ENCODE measurements at regions not wholly inside any gene's neighbourhood (a gene's known extent, or its start where the extent isn't known, plus 50 kb on each side); places are given as distances from the start of the nearest gene placed in this dataset.

DNA sequence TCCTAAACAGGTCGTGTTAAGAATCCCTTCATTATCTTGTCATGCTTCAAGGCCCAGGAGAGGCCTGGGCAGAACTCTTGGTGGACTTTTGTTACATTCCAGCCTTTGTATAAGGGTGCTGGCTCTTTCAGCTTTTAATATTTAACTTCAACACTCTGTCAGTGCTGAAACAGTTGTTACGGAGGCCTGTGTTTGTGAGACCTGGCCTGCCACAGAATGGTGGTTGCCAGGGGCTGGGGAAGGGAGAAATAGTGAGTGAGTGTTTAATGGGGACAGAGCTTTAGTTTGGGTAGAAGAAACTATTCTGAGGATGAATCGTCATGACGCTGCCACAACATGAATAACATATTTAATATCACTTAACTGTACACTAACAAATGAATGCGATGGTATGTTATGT lies 1027.6 kb upstream of the PRKX start:
- Histone ChIP-seq H3K27me3 (ENCODE audit: control insufficient read depth in 4 of 4, insufficient read depth in 4 of 4, low read length in 3 of 4) (no peaks in the 10 kb centered on the region), H3K27ac (ENCODE audit: low read depth in 1 of 2, low read length in 2 of 2) (no peak overlapping the region), H3K4me3 (ENCODE audit: low read depth in 1 of 3, low read length in 3 of 3) (no peak overlapping the region), H3K9me3 (ENCODE audit: control insufficient read depth in 4 of 4, low read length in 3 of 4) (no peaks in the 10 kb centered on the region), H3K4me1 (ENCODE audit: control insufficient read depth in 4 of 4, insufficient read depth in 4 of 4, low read length in 3 of 4) (no peaks in the 10 kb centered on the region), H3K36me3 (ENCODE audit: control insufficient read depth in 4 of 4, insufficient read depth in 3 of 4, low read depth in 1 of 4, low read length in 3 of 4) (no peaks in the 10 kb centered on the region), H3K9ac (ENCODE audit: low read depth in 1 of 2, low read length in 2 of 2) (no peak overlapping the region)
- WGBS = 53% methylated on average over 5 of the region's 5 CpGs
- no peak for TF ChIP-seq NR2F2 (IDR thresholded peaks at IDR 0.05)
- no peak for DNase-seq (ENCODE audit: low spot score)

DNA sequence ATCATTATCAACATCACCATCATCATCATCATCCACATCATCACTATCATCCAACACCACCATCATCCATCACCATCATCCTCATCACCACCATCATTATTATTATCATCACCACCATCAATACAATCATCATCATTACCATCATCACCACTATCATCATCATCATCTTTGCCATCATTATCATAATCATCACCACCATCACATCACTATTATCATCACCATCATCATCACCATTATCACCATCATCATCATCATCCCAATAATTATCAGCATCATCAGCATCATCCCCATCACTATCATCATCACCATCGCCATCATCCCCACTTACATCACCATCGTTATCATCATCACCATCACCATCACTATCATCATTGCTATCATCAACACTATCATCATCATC lies 1021.9 kb upstream of the PRKX start:
- 87% methylated on average over 2 of the region's 2 CpGs for WGBS
- Histone ChIP-seq H3K27me3 (ENCODE audit: control insufficient read depth in 4 of 4, insufficient read depth in 4 of 4, low read length in 3 of 4) (no peaks in the 10 kb centered on the region), H3K36me3 (ENCODE audit: control insufficient read depth in 4 of 4, insufficient read depth in 3 of 4, low read depth in 1 of 4, low read length in 3 of 4) (no peaks in the 10 kb centered on the region), H3K9me3 (ENCODE audit: control insufficient read depth in 4 of 4, low read length in 3 of 4) (peaks cover 0 to 2% (median 0%) of the 10 kb centered on the region in 4 donors), H3K4me3 (ENCODE audit: low read depth in 1 of 3, low read length in 3 of 3) (no peak overlapping the region), H3K27ac (ENCODE audit: low read depth in 1 of 2, low read length in 2 of 2) (no peak overlapping the region), H3K9ac (ENCODE audit: low read depth in 1 of 2, low read length in 2 of 2) (no peak overlapping the region), H3K4me1 (ENCODE audit: control insufficient read depth in 4 of 4, insufficient read depth in 4 of 4, low read length in 3 of 4) (no peaks in the 10 kb centered on the region)
- DNase-seq (ENCODE audit: low spot score) = no peak
- TF ChIP-seq JUND (IDR thresholded peaks at IDR 0.05) (no peak), YY1 (IDR thresholded peaks at IDR 0.05) (no peak)

DNA sequence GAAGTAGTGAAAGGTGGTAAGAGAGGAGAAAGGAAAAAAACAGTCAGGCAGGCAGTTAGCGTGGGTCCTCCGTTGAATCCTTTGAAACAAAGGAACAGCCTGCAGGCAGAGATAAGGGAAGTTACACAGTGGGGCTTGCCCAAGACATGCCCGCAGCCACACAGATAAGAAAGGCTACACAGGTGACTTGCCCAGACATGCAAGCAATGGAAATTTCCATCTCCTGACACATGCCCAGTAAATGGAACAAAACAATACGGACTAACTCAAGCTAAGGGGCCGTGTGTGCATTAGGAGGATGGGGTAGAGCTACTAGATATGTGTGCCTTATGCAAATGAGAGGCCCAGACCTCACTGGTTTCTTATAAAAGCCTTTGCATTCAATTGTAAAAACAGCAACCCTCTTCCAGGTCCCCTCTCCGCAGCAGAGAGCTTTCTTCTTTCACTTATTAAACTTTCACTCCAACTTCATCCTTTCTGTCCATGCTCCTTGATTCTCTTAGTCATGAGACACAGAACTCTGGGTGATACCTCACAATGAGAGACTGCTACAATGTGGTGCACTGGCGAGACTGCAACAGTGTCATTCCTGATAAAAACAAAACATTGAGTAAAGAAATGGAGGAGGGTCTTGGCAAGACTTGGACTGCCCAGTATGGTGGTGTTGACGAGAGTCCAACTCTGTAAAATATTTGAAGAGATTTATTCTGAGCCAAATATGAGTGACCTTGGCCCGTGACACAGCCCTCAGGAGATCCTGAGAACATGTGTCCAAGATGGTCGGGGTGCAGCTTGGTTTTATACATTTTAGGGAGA lies 997.4 kb upstream of the PRKX start:
- WGBS = 49% methylated on average over 10 of the region's 10 CpGs
- Histone ChIP-seq H3K27ac (ENCODE audit: low read depth in 1 of 2, low read length in 2 of 2) (no peak overlapping the region), H3K4me3 (ENCODE audit: low read depth in 1 of 3, low read length in 3 of 3) (no peak overlapping the region), H3K9me3 (ENCODE audit: control insufficient read depth in 4 of 4, low read length in 3 of 4) (peaks cover 0 to 2% (median 0%) of the 10 kb centered on the region in 4 donors), H3K27me3 (ENCODE audit: control insufficient read depth in 4 of 4, insufficient read depth in 4 of 4, low read length in 3 of 4) (no peaks in the 10 kb centered on the region), H3K36me3 (ENCODE audit: control insufficient read depth in 4 of 4, insufficient read depth in 3 of 4, low read depth in 1 of 4, low read length in 3 of 4) (no peaks in the 10 kb centered on the region), H3K4me1 (ENCODE audit: control insufficient read depth in 4 of 4, insufficient read depth in 4 of 4, low read length in 3 of 4) (no peaks in the 10 kb centered on the region), H3K9ac (ENCODE audit: low read depth in 1 of 2, low read length in 2 of 2) (no peak overlapping the region)
- no peak for DNase-seq (ENCODE audit: low spot score)
- TF ChIP-seq, protein P1, sequence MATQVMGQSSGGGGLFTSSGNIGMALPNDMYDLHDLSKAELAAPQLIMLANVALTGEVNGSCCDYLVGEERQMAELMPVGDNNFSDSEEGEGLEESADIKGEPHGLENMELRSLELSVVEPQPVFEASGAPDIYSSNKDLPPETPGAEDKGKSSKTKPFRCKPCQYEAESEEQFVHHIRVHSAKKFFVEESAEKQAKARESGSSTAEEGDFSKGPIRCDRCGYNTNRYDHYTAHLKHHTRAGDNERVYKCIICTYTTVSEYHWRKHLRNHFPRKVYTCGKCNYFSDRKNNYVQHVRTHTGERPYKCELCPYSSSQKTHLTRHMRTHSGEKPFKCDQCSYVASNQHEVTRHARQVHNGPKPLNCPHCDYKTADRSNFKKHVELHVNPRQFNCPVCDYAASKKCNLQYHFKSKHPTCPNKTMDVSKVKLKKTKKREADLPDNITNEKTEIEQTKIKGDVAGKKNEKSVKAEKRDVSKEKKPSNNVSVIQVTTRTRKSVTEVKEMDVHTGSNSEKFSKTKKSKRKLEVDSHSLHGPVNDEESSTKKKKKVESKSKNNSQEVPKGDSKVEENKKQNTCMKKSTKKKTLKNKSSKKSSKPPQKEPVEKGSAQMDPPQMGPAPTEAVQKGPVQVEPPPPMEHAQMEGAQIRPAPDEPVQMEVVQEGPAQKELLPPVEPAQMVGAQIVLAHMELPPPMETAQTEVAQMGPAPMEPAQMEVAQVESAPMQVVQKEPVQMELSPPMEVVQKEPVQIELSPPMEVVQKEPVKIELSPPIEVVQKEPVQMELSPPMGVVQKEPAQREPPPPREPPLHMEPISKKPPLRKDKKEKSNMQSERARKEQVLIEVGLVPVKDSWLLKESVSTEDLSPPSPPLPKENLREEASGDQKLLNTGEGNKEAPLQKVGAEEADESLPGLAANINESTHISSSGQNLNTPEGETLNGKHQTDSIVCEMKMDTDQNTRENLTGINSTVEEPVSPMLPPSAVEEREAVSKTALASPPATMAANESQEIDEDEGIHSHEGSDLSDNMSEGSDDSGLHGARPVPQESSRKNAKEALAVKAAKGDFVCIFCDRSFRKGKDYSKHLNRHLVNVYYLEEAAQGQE (IDR thresholded peaks at IDR 0.05) = no peak
- TF ChIP-seq, protein P2, sequence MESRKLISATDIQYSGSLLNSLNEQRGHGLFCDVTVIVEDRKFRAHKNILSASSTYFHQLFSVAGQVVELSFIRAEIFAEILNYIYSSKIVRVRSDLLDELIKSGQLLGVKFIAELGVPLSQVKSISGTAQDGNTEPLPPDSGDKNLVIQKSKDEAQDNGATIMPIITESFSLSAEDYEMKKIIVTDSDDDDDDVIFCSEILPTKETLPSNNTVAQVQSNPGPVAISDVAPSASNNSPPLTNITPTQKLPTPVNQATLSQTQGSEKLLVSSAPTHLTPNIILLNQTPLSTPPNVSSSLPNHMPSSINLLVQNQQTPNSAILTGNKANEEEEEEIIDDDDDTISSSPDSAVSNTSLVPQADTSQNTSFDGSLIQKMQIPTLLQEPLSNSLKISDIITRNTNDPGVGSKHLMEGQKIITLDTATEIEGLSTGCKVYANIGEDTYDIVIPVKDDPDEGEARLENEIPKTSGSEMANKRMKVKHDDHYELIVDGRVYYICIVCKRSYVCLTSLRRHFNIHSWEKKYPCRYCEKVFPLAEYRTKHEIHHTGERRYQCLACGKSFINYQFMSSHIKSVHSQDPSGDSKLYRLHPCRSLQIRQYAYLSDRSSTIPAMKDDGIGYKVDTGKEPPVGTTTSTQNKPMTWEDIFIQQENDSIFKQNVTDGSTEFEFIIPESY (IDR thresholded peaks at IDR 0.05) = no peak
- TF ChIP-seq TAF1 (conservative IDR thresholded peaks at IDR 0.05) (no peak), FOXA2 (IDR thresholded peaks at IDR 0.05) (no peak), JUND (IDR thresholded peaks at IDR 0.05) (no peak), EGR1 (IDR thresholded peaks at IDR 0.05; ENCODE audit: low read depth in 2 of 2) (no peak), RAD21 (IDR thresholded peaks at IDR 0.05) (no peak), SP1 (IDR thresholded peaks at IDR 0.05) (no peak), HNF4G (IDR thresholded peaks at IDR 0.05) (no peak)
- TF ChIP-seq, protein P3, sequence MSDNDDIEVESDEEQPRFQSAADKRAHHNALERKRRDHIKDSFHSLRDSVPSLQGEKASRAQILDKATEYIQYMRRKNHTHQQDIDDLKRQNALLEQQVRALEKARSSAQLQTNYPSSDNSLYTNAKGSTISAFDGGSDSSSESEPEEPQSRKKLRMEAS (IDR thresholded peaks at IDR 0.05) = no peak

Data from liver (tissue), 7 donors.